WTC11 (cell line): ENCODE measurements at regions not wholly inside any gene's neighbourhood (a gene's known extent, or its start where the extent isn't known, plus 50 kb on each side); places are given as distances from the start of the nearest gene placed in this dataset.

Source experiments
- ATAC-seq: fragments of 200-7000 bp; cut with Tn5 transposase; 2 replicates; pipeline ENCODE4 v1.10.0; 2021; ENCODE audit warnings: mild to moderate bottlenecking, moderate library complexity
- CTCF ChIA-PET: fragments of 300-600 bp; sonication (Branson Sonifier 250); formaldehyde crosslinking; loops from one replicate; lab custom pipeline; 2021; ENCODE audit warnings: antibody characterized with exemption; lab: Charles Lee
- POLR2A ChIA-PET: fragments of 350-600 bp; sonication (Branson Sonifier 250); formaldehyde crosslinking; loops from one replicate; lab custom pipeline; 2021; ENCODE audit warnings: antibody characterized with exemption; lab: Charles Lee
- DNase-seq: peaks from one replicate; pipeline ENCODE4 v3.0.0; 2021; ENCODE audit warnings: low spot score
- H3K27ac Mint-ChIP-seq: 2 replicates; pipeline ENCODE4 v1.8.0; 2021; ENCODE audit warnings: mixed read lengths
- H3K27me3 Mint-ChIP-seq: 2 replicates; pipeline ENCODE4 v1.8.0; 2021; ENCODE audit warnings: low read depth, mild to moderate bottlenecking, moderate library complexity, mixed read lengths
- H3K36me3 Mint-ChIP-seq: 2 replicates; pipeline ENCODE4 v1.8.0; 2021; ENCODE audit warnings: mixed read lengths
- H3K4me1 Mint-ChIP-seq: 2 replicates; pipeline ENCODE4 v1.8.0; 2022; ENCODE audit warnings: mixed read lengths
- H3K4me3 Mint-ChIP-seq: 2 replicates; pipeline ENCODE4 v1.8.0; 2021; ENCODE audit warnings: mild to moderate bottlenecking, moderate library complexity, mixed read lengths
- H3K9me3 Mint-ChIP-seq: 2 replicates; pipeline ENCODE4 v1.8.0; 2021; ENCODE audit warnings: mixed read lengths
- AFF4 ChIP-seq: sonication (generic); formaldehyde crosslinking; IDR thresholded peaks from 2 replicates; pipeline ENCODE4 v1.8.1; 2023; ENCODE audit warnings: mild to moderate bottlenecking, missing genetic modification reagents, borderline replicate concordance
- ARID4B ChIP-seq: sonication (generic); formaldehyde crosslinking; IDR thresholded peaks from 2 replicates; pipeline ENCODE4 v1.8.0; 2023; ENCODE audit warnings: missing genetic modification reagents, mild to moderate bottlenecking, borderline replicate concordance
- CBFB ChIP-seq: sonication (generic); formaldehyde crosslinking; IDR thresholded peaks from 2 replicates; pipeline ENCODE4 v1.8.1; 2022; ENCODE audit warnings: mild to moderate bottlenecking, low read depth, missing genetic modification reagents
- CREM ChIP-seq: sonication (generic); formaldehyde crosslinking; IDR thresholded peaks from 2 replicates; pipeline ENCODE4 v1.8.1; 2022; ENCODE audit warnings: mild to moderate bottlenecking, missing genetic modification reagents, moderate library complexity
- E2F1 ChIP-seq: sonication (generic); formaldehyde crosslinking; IDR thresholded peaks from 2 replicates; pipeline ENCODE4 v1.8.0; 2022; ENCODE audit warnings: mild to moderate bottlenecking, missing genetic modification reagents
- E2F5 ChIP-seq: sonication (generic); formaldehyde crosslinking; IDR thresholded peaks from 2 replicates; pipeline ENCODE4 v1.8.1; 2022; ENCODE audit warnings: mild to moderate bottlenecking, moderate library complexity, missing genetic modification reagents
- ETV6 ChIP-seq: sonication (generic); formaldehyde crosslinking; IDR thresholded peaks from 2 replicates; pipeline ENCODE4 v1.8.1; 2022; ENCODE audit warnings: mild to moderate bottlenecking, missing genetic modification reagents
- FOXK1 ChIP-seq: sonication (generic); formaldehyde crosslinking; IDR thresholded peaks from 2 replicates; pipeline ENCODE4 v1.8.0; 2022; ENCODE audit warnings: mild to moderate bottlenecking, moderate library complexity, missing genetic modification reagents
- GRHL2 ChIP-seq: fragments of 250-450 bp; sonication (Bioruptor Pico); IDR thresholded peaks from 2 replicates; pipeline ENCODE4 v1.8.0; 2022; ENCODE audit warnings: mild to moderate bottlenecking, moderate library complexity; ENCODE audit not compliant: insufficient replicate concordance, severe bottlenecking
- GTF2I ChIP-seq: fragments of 250-450 bp; sonication (Bioruptor Pico); conservative IDR thresholded peaks from 2 replicates; pipeline ENCODE4 v1.4.0; 2021; ENCODE audit warnings: mild to moderate bottlenecking
- HMGA2 ChIP-seq: fragments of 250-450 bp; sonication (Bioruptor Pico); IDR thresholded peaks from 2 replicates; pipeline ENCODE4 v1.4.0; 2021; ENCODE audit warnings: mild to moderate bottlenecking, moderate library complexity
- IRF2 ChIP-seq: sonication (generic); formaldehyde crosslinking; IDR thresholded peaks from 2 replicates; pipeline ENCODE4 v1.8.0; 2022; ENCODE audit warnings: low read depth, missing genetic modification reagents, borderline replicate concordance
- MXD4 ChIP-seq: fragments of 250-450 bp; sonication (Bioruptor Pico); IDR thresholded peaks from 2 replicates; pipeline ENCODE4 v1.8.0; 2021; ENCODE audit warnings: mild to moderate bottlenecking, moderate library complexity, borderline replicate concordance
- NR1H2 ChIP-seq: sonication (generic); formaldehyde crosslinking; IDR thresholded peaks from 2 replicates; pipeline ENCODE4 v1.9.0; 2021; ENCODE audit warnings: mild to moderate bottlenecking, moderate library complexity, missing genetic modification reagents
- OVOL2 ChIP-seq: fragments of 250-450 bp; sonication (Bioruptor Pico); IDR thresholded peaks from 2 replicates; pipeline ENCODE4 v1.9.0; 2021; ENCODE audit warnings: mild to moderate bottlenecking, borderline replicate concordance
- SMAD4 ChIP-seq: sonication (generic); formaldehyde crosslinking; IDR thresholded peaks from 2 replicates; pipeline ENCODE4 v1.8.0; 2022; ENCODE audit warnings: mild to moderate bottlenecking, missing genetic modification reagents
- SOX15 ChIP-seq: fragments of 250-450 bp; sonication (Bioruptor Pico); IDR thresholded peaks from 2 replicates; pipeline ENCODE4 v1.9.0; 2021; ENCODE audit warnings: mild to moderate bottlenecking
- TEAD1 ChIP-seq: sonication (generic); formaldehyde crosslinking; IDR thresholded peaks from 2 replicates; pipeline ENCODE4 v1.8.0; 2022; ENCODE audit warnings: mild to moderate bottlenecking, missing genetic modification reagents
- USF2 ChIP-seq: sonication (generic); formaldehyde crosslinking; IDR thresholded peaks from 2 replicates; pipeline ENCODE4 v1.8.1; 2023; ENCODE audit warnings: mild to moderate bottlenecking, missing genetic modification reagents, moderate library complexity
- ZNF263 ChIP-seq: sonication (generic); formaldehyde crosslinking; IDR thresholded peaks from 2 replicates; pipeline ENCODE4 v1.8.1; 2022; ENCODE audit warnings: low read depth, mild to moderate bottlenecking, moderate library complexity, missing genetic modification reagents
- ZNF281 ChIP-seq: sonication (generic); formaldehyde crosslinking; IDR thresholded peaks from 2 replicates; pipeline ENCODE4 v1.8.0; 2023; ENCODE audit warnings: mild to moderate bottlenecking, missing genetic modification reagents
- ZNF396 ChIP-seq: fragments of 250-450 bp; sonication (Bioruptor Pico); IDR thresholded peaks from 2 replicates; pipeline ENCODE4 v1.8.0; 2021; ENCODE audit warnings: mild to moderate bottlenecking, moderate library complexity, borderline replicate concordance
- ZNF416 ChIP-seq: fragments of 250-450 bp; sonication (Bioruptor Pico); IDR thresholded peaks from 2 replicates; pipeline ENCODE4 v1.9.0; 2021; ENCODE audit warnings: mild to moderate bottlenecking, inconsistent platforms

- CTCF ChIA-PET = no interaction called here
- no peak overlapping the region for H3K4me3 Mint-ChIP-seq
- no peaks in the 10 kb centered on the region for H3K9me3 Mint-ChIP-seq
- no peaks in the 10 kb centered on the region for H3K36me3 Mint-ChIP-seq
- H3K4me1 Mint-ChIP-seq = peaks cover 4% of the 10 kb centered on the region
- no peak for DNase-seq
- no peak for TF ChIP-seq ZNF263
- TF ChIP-seq E2F1 = no peak
- TF ChIP-seq TEAD1 (CRISPR knock-in tag) = no peak
- no peak for TF ChIP-seq ARID4B
- TF ChIP-seq GTF2I (CRISPR knock-in tag) = no peak
- TF ChIP-seq MXD4 (CRISPR knock-in tag) = no peak
- TF ChIP-seq SMAD4 (CRISPR knock-in tag) = no peak
- no peak for TF ChIP-seq ZNF416 (CRISPR knock-in tag)
- TF ChIP-seq FOXK1 = no peak
- no peak for TF ChIP-seq SOX15 (CRISPR knock-in tag)
- no peak for TF ChIP-seq ETV6
- no peak for TF ChIP-seq AFF4 (CRISPR knock-in tag)
- TF ChIP-seq, all 79 proteins: peak for 0
- Mint-ChIP-seq H3K27ac (no peak overlapping the region), H3K27me3 (no peaks in the 10 kb centered on the region)
- POLR2A ChIA-PET = no interaction called here
- no peak for ATAC-seq
These were observed 155.6 kb upstream of the ADO start for GRCh38 chr10:62648921-62649320.

- Mint-ChIP-seq H3K27me3 (no peaks in the 10 kb centered on the region), H3K36me3 (no peaks in the 10 kb centered on the region), H3K9me3 (peaks cover 7% of the 10 kb centered on the region), H3K27ac (no peak overlapping the region), H3K4me3 (no peak overlapping the region), H3K4me1 (peaks cover 7% of the 10 kb centered on the region)
- DNase-seq (no peak), ATAC-seq (no peak)
- POLR2A ChIA-PET = no interaction called here
- CTCF ChIA-PET = no interaction called here
- TF ChIP-seq FOXK1 (no peak), GRHL2 (CRISPR knock-in tag) (no peak), ETV6 (no peak), E2F5 (CRISPR knock-in tag) (no peak), CBFB (CRISPR knock-in tag) (no peak), ZNF396 (no peak), HMGA2 (CRISPR knock-in tag) (no peak), USF2 (CRISPR knock-in tag) (no peak), CREM (CRISPR knock-in tag) (no peak), MXD4 (CRISPR knock-in tag) (no peak), NR1H2 (CRISPR knock-in tag) (no peak), IRF2 (no peak), ZNF281 (CRISPR knock-in tag) (no peak), OVOL2 (CRISPR knock-in tag) (no peak), ZNF263 (no peak)
These were observed 154.1 kb upstream of the ADO start for GRCh38 chr10:62650411-62650810.
